HepG2 (cell line): ENCODE measurements at regions not wholly inside any gene's neighbourhood (a gene's known extent, or its start where the extent isn't known, plus 50 kb on each side); places are given as distances from the start of the nearest gene placed in this dataset.

ENCODE experiments used
- ATF1 ChIP-seq: IDR thresholded peaks from 2 replicates; pipeline ENCODE4 v1.6.1; 2016; ENCODE audit warnings: mild to moderate bottlenecking, control low read depth
- BCL6 ChIP-seq: IDR thresholded peaks from 2 replicates; pipeline ENCODE4 v1.6.1; 2016; ENCODE audit warnings: missing genetic modification reagents, missing compliant biosample characterization
- CBX2 ChIP-seq, 2 experiments: fragments of 200-600 bp in 1 of 2; sonication (generic); formaldehyde crosslinking in 1 of 2; IDR thresholded peaks; 2 replicates each; pipeline versions ENCODE4 v1.7.0 to v1.8.1; 2018 to 2022; ENCODE audit warnings: low read depth in 2 of 2, low read length in 1 of 2, mild to moderate bottlenecking in 1 of 2, missing genetic modification reagents in 1 of 2
- CHD2 ChIP-seq: IDR thresholded peaks from 2 replicates; pipeline ENCODE4 v1.6.1; 2011; ENCODE audit warnings: low read depth, low read length, improper control_type of control experiment
- MXD4 ChIP-seq: IDR thresholded peaks from 2 replicates; pipeline ENCODE4 v1.6.1; 2016; ENCODE audit warnings: mild to moderate bottlenecking, missing biosample characterization, missing genetic modification reagents
- NCOA1 ChIP-seq: sonication (generic); formaldehyde crosslinking; IDR thresholded peaks from 2 replicates; pipeline ENCODE4 v1.9.0; 2021; ENCODE audit warnings: missing genetic modification reagents
- NR1H2 ChIP-seq: sonication (generic); formaldehyde crosslinking; IDR thresholded peaks from 2 replicates; pipeline ENCODE4 v1.8.1; 2022; ENCODE audit warnings: low read depth, missing genetic modification reagents, borderline replicate concordance
- RFXANK ChIP-seq: IDR thresholded peaks from 2 replicates; pipeline ENCODE4 v1.6.1; 2016
- SIX4 ChIP-seq: sonication (generic); formaldehyde crosslinking; IDR thresholded peaks from 2 replicates; pipeline ENCODE4 v1.4.0; 2020; ENCODE audit warnings: missing genetic modification reagents
- ZFYVE20 ChIP-seq: sonication (generic); formaldehyde crosslinking; IDR thresholded peaks from 2 replicates; pipeline ENCODE4 v1.8.0; 2023; ENCODE audit warnings: low read depth, mild to moderate bottlenecking, moderate library complexity, missing genetic modification reagents, borderline replicate concordance
- ZNF468 ChIP-seq: sonication (generic); formaldehyde crosslinking; IDR thresholded peaks from 2 replicates; pipeline ENCODE4 v1.8.0; 2022; ENCODE audit warnings: mild to moderate bottlenecking, moderate library complexity, missing genetic modification reagents
- ZNF547 ChIP-seq: sonication (generic); formaldehyde crosslinking; IDR thresholded peaks from 2 replicates; pipeline ENCODE4 v1.5.1; 2020; ENCODE audit warnings: mild to moderate bottlenecking, missing genetic modification reagents
- ZNF709 ChIP-seq: sonication (generic); formaldehyde crosslinking; IDR thresholded peaks from 2 replicates; pipeline ENCODE4 v1.5.0; 2020; ENCODE audit warnings: mild to moderate bottlenecking, missing genetic modification reagents
- ZNF766 ChIP-seq: sonication (generic); formaldehyde crosslinking; IDR thresholded peaks from 2 replicates; pipeline ENCODE4 v1.5.0; 2020; ENCODE audit warnings: missing genetic modification reagents, borderline replicate concordance
- TF ChIP-seq, protein P1 (sequence below): sonication (generic); formaldehyde crosslinking; IDR thresholded peaks from 2 replicates; pipeline ENCODE4 v1.4.0; 2020; ENCODE audit warnings: missing genetic modification reagents
- TF ChIP-seq, protein P2 (sequence below): sonication (generic); formaldehyde crosslinking; IDR thresholded peaks from 2 replicates; pipeline ENCODE4 v1.9.0; 2021; ENCODE audit warnings: missing genetic modification reagents, borderline replicate concordance
- TF ChIP-seq, protein P3 (sequence below): sonication (generic); formaldehyde crosslinking; conservative IDR thresholded peaks from 2 replicates; pipeline ENCODE4 v1.4.0; 2020; ENCODE audit warnings: missing genetic modification reagents
- TF ChIP-seq, protein P4 (sequence below): sonication (generic); formaldehyde crosslinking; conservative IDR thresholded peaks from 2 replicates; pipeline ENCODE4 v1.4.0; 2020; ENCODE audit warnings: mild to moderate bottlenecking, missing genetic modification reagents, moderate library complexity

DNA sequence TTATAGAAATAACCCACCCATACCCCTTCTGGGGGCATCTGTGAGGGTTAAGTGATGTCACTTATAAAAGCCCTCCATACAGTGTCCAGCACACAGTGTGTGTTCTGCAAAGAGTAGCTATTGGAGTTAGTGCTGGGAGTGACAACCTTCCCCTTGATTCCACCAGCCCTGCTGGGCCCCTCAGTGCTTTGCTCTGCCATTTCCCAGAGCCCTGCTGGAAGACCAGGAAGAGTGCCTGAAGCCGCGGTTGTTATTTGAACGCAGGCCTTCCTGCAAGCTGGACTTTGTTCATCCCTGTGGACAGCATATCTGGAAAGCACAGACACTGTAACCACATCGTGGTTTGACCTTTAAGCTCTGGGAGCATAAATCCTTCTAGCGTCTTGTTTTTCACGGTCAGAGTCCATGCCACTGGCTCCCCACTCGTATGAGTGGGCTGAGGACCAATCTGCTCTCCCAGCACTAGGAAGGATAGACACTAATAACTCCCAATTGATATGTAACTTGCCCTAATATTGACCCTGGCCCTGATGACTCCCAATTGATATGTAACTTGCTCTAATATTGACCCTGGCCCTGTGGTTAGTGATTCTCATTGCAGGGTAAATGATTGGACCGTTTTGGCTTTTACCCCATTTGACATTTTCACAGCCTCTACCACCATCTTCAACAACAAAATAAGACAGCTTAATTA lies 297.1 kb upstream of the MAF start (continued):
- TF ChIP-seq NCOA1 (CRISPR knock-in tag) (peak; percentile 69; the same call in 1 of the 2 replicates), ZNF709 (CRISPR knock-in tag) (no peak), RFXANK (CRISPR knock-in tag) (0 out of 2 replicates have a peak, but pooled peaks have one; percentile 29), CBX2 (IDR thresholded peaks at IDR 0.05; ENCODE audit: low read depth, low read length) (no peak), CBX2 (CRISPR knock-in tag; IDR thresholded peaks at IDR 0.05; ENCODE audit: low read depth) (0 out of 2 replicates have a peak, but pooled peaks have one; percentile 52), SIX4 (CRISPR knock-in tag) (no peak), NR1H2 (CRISPR knock-in tag) (no peak; the same call in 1 of the 2 replicates), ZNF766 (peak; percentile 51; the same call in 1 of the 2 replicates), ZNF547 (CRISPR knock-in tag) (no peak), ZNF468 (CRISPR knock-in tag) (no peak), MXD4 (CRISPR knock-in tag) (peak; percentile 35; the same call in 1 of the 2 replicates), ZFYVE20 (no peak), CHD2 (peak; percentile 8; the same call in 1 of the 2 replicates), BCL6 (CRISPR knock-in tag) (peak; percentile 98), ATF1 (CRISPR knock-in tag) (peak; percentile 64)
- TF ChIP-seq, protein P1, sequence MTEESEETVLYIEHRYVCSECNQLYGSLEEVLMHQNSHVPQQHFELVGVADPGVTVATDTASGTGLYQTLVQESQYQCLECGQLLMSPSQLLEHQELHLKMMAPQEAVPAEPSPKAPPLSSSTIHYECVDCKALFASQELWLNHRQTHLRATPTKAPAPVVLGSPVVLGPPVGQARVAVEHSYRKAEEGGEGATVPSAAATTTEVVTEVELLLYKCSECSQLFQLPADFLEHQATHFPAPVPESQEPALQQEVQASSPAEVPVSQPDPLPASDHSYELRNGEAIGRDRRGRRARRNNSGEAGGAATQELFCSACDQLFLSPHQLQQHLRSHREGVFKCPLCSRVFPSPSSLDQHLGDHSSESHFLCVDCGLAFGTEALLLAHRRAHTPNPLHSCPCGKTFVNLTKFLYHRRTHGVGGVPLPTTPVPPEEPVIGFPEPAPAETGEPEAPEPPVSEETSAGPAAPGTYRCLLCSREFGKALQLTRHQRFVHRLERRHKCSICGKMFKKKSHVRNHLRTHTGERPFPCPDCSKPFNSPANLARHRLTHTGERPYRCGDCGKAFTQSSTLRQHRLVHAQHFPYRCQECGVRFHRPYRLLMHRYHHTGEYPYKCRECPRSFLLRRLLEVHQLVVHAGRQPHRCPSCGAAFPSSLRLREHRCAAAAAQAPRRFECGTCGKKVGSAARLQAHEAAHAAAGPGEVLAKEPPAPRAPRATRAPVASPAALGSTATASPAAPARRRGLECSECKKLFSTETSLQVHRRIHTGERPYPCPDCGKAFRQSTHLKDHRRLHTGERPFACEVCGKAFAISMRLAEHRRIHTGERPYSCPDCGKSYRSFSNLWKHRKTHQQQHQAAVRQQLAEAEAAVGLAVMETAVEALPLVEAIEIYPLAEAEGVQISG = peak; percentile 83
- TF ChIP-seq, protein P2, sequence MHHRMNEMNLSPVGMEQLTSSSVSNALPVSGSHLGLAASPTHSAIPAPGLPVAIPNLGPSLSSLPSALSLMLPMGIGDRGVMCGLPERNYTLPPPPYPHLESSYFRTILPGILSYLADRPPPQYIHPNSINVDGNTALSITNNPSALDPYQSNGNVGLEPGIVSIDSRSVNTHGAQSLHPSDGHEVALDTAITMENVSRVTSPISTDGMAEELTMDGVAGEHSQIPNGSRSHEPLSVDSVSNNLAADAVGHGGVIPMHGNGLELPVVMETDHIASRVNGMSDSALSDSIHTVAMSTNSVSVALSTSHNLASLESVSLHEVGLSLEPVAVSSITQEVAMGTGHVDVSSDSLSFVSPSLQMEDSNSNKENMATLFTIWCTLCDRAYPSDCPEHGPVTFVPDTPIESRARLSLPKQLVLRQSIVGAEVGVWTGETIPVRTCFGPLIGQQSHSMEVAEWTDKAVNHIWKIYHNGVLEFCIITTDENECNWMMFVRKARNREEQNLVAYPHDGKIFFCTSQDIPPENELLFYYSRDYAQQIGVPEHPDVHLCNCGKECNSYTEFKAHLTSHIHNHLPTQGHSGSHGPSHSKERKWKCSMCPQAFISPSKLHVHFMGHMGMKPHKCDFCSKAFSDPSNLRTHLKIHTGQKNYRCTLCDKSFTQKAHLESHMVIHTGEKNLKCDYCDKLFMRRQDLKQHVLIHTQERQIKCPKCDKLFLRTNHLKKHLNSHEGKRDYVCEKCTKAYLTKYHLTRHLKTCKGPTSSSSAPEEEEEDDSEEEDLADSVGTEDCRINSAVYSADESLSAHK (CRISPR knock-in tag) = no peak
- TF ChIP-seq, protein P3, sequence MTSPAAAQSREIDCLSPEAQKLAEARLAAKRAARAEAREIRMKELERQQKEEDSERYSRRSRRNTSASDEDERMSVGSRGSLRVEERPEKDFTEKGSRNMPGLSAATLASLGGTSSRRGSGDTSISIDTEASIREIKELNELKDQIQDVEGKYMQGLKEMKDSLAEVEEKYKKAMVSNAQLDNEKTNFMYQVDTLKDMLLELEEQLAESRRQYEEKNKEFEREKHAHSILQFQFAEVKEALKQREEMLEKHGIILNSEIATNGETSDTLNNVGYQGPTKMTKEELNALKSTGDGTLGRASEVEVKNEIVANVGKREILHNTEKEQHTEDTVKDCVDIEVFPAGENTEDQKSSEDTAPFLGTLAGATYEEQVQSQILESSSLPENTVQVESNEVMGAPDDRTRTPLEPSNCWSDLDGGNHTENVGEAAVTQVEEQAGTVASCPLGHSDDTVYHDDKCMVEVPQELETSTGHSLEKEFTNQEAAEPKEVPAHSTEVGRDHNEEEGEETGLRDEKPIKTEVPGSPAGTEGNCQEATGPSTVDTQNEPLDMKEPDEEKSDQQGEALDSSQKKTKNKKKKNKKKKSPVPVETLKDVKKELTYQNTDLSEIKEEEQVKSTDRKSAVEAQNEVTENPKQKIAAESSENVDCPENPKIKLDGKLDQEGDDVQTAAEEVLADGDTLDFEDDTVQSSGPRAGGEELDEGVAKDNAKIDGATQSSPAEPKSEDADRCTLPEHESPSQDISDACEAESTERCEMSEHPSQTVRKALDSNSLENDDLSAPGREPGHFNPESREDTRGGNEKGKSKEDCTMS (CRISPR knock-in tag) = no peak
- TF ChIP-seq, protein P4, sequence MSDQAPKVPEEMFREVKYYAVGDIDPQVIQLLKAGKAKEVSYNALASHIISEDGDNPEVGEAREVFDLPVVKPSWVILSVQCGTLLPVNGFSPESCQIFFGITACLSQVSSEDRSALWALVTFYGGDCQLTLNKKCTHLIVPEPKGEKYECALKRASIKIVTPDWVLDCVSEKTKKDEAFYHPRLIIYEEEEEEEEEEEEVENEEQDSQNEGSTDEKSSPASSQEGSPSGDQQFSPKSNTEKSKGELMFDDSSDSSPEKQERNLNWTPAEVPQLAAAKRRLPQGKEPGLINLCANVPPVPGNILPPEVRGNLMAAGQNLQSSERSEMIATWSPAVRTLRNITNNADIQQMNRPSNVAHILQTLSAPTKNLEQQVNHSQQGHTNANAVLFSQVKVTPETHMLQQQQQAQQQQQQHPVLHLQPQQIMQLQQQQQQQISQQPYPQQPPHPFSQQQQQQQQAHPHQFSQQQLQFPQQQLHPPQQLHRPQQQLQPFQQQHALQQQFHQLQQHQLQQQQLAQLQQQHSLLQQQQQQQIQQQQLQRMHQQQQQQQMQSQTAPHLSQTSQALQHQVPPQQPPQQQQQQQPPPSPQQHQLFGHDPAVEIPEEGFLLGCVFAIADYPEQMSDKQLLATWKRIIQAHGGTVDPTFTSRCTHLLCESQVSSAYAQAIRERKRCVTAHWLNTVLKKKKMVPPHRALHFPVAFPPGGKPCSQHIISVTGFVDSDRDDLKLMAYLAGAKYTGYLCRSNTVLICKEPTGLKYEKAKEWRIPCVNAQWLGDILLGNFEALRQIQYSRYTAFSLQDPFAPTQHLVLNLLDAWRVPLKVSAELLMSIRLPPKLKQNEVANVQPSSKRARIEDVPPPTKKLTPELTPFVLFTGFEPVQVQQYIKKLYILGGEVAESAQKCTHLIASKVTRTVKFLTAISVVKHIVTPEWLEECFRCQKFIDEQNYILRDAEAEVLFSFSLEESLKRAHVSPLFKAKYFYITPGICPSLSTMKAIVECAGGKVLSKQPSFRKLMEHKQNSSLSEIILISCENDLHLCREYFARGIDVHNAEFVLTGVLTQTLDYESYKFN (CRISPR knock-in tag) = peak; percentile 98
